T47D (cell line): ENCODE measurements at regions not wholly inside any gene's neighbourhood (a gene's known extent, or its start where the extent isn't known, plus 50 kb on each side); places are given as distances from the start of the nearest gene placed in this dataset.

Experiments
- DNase-seq, 2 experiments: peaks; one replicate each; pipeline versions ENCODE4 v3.0.0 to v3.0.0-alpha.2; 2011 to 2012; ENCODE audit warnings: low read depth in 1 of 2, low spot score in 1 of 2
- JUND ChIP-seq: IDR thresholded peaks from 2 replicates; pipeline ENCODE4 v1.6.1; 2012; ENCODE audit warnings: low read depth
- in situ Hi-C: cut with HindIII; loops from 2 replicates; pipeline ENCODE4 v1.10.0; 2016; ENCODE audit warnings: low sequenced_read_pairs, low pct_unique_long_range_greater_than_20kb

- in situ Hi-C loops: no loop called here
- DNase-seq: peak in 1 of 2 experiments; percentile 56
- no peak for TF ChIP-seq JUND
Measured at GRCh38 chr9:18393340-18394130, 80.4 kb upstream of the ADAMTSL1 start.

- no peak for TF ChIP-seq JUND
- no peak for DNase-seq
- in situ Hi-C loops: no loop called here
Measured at GRCh38 chr9:18394847-18395351, 79.1 kb upstream of the ADAMTSL1 start.

- DNase-seq: no peak
- TF ChIP-seq JUND: no peak
- in situ Hi-C loops: no loop called here
Measured at GRCh38 chr9:18396102-18396728, 77.7 kb upstream of the ADAMTSL1 start.

GRCh38 chr9:18397076-18397475 lies 76.9 kb upstream of the ADAMTSL1 start:
- in situ Hi-C loops: no loop called here
- no peak for DNase-seq
- TF ChIP-seq JUND: no peak

- in situ Hi-C loops: no loop called here
- no peak for TF ChIP-seq JUND
- DNase-seq: no peak
Measured at GRCh38 chr9:18398038-18398437, 75.9 kb upstream of the ADAMTSL1 start.

- in situ Hi-C loops: no loop called here
- TF ChIP-seq JUND: no peak
- DNase-seq: no peak
Measured at GRCh38 chr9:18404434-18405029, 69.4 kb upstream of the ADAMTSL1 start.

GRCh38 chr9:18405240-18405639 lies 68.7 kb upstream of the ADAMTSL1 start:
- in situ Hi-C loops: no loop called here
- no peak for DNase-seq
- TF ChIP-seq JUND: no peak

GRCh38 chr9:18410983-18411382 lies 63.0 kb upstream of the ADAMTSL1 start:
- in situ Hi-C loops: no loop called here
- DNase-seq: no peak

GRCh38 chr9:18421391-18421790 lies 52.6 kb upstream of the ADAMTSL1 start:
- TF ChIP-seq JUND: no peak
- in situ Hi-C loops: no loop called here
- no peak for DNase-seq

More at GRCh38 chr9:18410983-18411382, 63.0 kb upstream of the ADAMTSL1 start:
- TF ChIP-seq JUND: no peak

- DNase-seq: no peak
- in situ Hi-C loops: no loop called here
- no peak for TF ChIP-seq JUND
Measured at GRCh38 chr9:18422296-18423036, 51.5 kb upstream of the ADAMTSL1 start.

- no peak for TF ChIP-seq JUND
- DNase-seq: no peak
- in situ Hi-C loops: no loop called here
Measured at GRCh38 chr9:18423791-18424531, 50.0 kb upstream of the ADAMTSL1 start.
